Muscle of arm (tissue), 1 donor: ENCODE measurements at regions not wholly inside any gene's neighbourhood (a gene's known extent, or its start where the extent isn't known, plus 50 kb on each side); places are given as distances from the start of the nearest gene placed in this dataset.
A peak's percentile ranks its signal among the peaks of the same experiment; 100 is the strongest.

ENCODE experiments used
- DNase-seq: peaks from one replicate; pipeline ENCODE4 v3.0.0-alpha.2; 2013

DNA sequence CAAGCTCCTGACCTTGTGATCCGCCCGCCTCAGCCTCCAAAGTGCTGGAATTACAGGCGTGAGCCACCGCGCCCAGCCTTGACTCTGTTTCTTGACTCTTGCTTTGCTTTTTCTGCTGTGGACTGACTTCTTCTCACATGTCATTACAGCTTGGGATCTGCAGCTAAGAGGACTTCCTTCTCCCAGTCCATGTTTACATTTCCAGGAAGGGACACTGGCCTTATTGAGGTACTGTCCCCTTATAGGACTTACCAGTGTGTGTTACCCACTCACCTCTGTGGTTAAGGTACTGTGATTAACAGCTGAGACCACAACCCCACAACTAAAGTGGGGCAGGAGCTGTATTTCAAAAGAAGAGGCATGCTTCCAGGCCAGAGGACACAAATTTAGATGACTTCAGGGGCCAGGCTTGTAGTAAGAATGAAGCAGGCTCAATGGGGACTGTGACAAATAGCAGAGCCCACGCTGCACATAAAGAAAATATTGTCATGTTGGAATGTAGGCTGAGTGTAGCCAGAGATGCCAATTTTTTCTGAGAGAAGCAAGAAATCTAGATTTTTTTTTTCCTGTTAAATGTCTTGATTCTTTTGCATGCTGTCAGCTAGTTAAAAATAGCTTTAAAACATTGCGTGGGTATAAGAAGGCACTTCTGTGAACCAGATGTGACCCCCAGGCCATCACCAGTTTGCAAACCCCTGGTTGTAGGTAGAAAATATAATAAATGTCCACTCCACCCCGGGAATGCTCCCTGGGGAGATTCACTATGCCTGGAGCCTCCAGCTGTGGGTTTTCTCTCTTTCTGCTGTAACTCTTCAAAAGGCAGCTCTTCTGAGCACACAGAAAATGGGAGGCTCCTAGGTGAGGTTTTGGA is 75.0 kb downstream of the PTPDC1 start:
- no peak for DNase-seq

- DNase-seq, result no peak
Observed at GRCh38 chr9:94160594-94161501, 76.6 kb downstream of the PTPDC1 start.

DNA sequence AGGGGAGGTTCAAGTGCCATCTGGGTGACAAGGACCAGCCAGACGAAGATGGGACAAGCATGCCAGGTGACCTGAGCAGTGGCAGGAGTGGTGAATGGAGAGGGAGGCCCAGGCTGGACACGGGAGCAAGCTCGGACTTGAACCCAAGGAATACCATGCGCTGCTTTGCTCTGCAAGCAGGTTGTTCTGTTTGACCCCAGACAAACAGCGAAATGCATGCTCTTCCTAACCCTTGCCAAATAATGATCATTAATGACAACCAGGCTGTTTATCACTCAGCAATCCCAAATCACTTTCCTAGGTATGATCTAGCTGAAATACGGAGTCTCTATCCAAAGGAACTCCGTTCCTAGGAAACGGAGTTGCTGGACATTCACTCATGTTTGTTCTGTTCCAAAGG is 77.4 kb downstream of the PTPDC1 start:
- no peak for DNase-seq

- DNase-seq, result no peak
Observed at GRCh38 chr9:94164806-94165549, 80.7 kb downstream of the PTPDC1 start.

GRCh38 chr9:94165592-94166235 is 81.5 kb downstream of the PTPDC1 start:
- peak; percentile 98 for DNase-seq

GRCh38 chr9:94166236-94166975 is 82.1 kb downstream of the PTPDC1 start:
- DNase-seq, result peak; percentile 99

DNA sequence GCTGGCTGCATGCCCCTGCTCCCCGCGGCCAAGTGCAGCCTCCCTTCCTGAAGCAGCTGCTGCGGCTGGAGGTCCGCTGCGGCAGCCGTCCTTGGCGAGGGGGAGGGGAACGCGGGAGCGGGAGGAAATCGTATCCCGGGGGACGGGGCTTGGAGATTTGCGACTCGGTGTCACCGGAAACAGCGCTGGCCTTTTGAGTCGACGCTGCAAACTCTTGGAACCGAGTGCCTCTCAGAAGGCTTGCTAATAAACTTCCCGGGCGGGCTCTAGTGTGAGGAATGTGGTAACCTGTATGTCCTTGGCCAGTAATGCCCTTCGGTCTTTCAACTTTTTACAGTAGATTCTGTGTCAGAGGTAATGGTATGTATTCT is 82.7 kb downstream of the PTPDC1 start:
- DNase-seq, result no peak

DNA sequence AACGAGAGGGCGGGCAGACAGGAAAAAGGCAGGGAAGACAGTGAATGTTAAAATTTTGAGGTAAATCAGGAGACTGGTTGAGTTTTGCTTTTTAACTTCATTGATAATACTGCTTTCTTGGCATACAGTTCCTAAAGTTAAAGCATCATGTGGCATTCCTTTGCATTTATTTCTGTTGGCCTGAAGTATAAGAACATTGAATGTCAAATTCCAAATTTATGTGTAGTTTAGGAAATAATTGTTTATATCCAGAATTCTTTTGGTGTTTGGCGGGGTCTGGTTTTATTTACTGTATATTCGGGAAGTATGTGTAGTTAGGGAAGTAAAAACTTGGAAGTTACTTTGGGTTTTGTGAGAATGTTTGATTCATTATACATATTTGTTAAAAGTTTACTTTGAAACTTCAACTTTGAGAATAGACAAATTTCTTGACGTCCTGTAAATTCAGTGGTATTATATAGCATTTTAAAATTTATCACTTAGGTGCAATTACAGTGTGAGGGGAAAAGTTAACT is 83.2 kb downstream of the PTPDC1 start:
- DNase-seq, result no peak

DNA sequence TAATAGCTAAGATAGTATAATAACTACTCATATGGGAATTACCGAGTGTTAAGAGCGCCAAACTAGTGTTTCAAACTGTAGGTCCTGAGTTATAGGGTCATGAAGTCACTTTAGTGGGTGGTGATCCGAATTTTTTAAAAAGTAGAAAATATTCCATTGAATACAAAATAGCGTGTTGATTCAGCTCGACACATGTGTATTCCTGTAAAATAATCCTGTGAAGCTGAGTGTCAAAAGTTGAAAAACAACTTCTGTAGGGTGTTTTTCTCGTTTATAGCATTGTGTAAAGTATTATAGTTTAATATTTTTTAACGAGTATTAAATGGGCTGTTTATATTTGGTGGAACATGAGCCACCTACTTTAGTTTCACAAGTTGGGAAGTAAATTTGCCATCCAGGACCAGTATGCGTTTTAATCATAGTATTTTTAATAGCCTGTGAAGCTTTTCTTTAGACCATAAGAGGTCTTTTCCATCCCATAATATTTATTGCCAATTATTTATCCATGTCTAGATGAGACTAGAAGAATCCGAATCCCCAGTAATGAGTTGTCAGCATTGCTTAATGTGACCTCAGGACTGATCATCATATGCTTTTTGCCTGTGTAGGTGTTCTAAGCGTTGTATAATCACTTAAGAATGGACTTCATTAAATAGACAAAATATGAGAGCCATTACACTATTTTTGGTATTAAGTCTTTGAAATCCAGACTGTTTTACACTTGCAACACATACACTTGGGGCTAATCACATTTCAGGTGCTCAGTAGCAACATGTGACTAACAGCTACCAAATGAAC is 84.1 kb downstream of the PTPDC1 start:
- no peak for DNase-seq

DNA sequence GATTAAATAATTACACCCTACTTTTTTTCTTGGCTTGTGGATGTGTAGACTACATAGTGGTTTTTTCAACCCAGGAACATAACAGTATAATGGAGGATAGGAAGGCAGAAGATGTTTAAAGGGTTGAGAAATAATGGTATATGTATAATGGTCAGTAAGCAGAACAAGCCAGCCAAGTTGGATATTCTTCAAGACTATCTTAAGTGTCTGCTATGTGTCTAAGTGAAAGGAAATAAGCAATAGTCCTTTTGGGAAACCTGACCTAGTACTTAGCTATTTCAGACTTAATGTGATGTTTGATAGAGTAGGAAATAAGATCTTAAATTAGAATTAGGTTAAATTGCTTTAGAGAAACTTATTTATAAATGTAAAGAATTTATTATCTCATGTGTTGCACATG is 85.7 kb downstream of the PTPDC1 start:
- DNase-seq, result no peak

DNA sequence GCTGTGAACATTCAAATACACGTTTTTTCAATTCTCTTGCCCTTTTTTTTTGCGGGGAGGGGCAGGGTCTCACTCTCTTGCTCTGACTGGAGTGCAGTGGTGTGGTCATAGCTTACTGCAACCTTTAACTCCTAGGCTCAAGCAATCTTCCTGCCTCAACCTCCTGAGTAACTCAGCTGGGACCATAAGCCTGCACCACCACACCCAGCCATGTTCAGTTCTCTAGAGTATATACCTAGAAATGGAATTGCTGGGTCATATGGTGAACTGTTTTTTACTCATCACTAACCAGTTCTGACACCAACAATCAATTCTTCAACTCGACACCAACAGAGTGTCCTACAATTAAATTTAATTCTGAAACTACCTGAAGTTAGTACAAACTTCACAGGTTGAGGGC is 85.5 kb upstream of the ZNF169 start:
- no peak for DNase-seq

GRCh38 chr9:94174164-94174563 is 84.9 kb upstream of the ZNF169 start:
- no peak for DNase-seq

DNA sequence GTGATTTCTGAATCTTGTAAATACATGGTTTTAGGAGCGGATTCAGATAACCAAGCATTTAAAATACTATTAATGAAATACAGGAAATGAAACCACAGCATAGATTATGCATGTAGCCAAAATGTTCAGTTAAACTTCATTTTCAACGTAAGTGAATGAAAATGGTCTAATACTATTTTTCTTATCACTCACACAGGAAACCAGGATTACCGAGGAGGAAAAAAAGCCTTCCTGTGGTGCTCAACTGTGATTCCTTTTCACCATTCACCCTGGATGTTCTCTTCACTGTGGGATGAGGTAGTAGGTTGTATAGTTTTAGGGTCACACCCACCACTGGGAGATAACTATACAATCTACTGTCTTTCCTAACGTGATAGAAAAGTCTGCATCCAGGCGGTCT is 83.4 kb upstream of the ZNF169 start:
- DNase-seq, result no peak

DNA sequence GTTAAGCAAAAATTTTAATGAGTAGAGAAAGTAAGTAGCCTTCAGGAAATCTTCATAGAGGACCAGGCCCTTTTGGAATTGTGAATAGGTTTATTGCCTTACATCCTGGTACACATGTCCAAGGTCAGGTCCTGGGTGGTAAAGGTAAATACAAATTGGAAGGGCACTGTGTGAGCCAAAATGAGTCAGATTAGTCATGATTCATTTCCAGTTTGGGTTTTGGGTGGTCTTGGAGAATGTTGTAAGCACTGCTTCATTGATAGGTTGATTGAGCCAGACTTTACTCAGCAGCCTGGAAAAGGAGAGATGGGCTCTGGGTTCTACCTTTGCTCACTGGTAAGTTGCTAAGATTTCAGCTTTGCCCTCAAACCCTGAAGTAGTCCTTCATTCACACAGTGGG is 82.5 kb upstream of the ZNF169 start:
- no peak for DNase-seq

DNA sequence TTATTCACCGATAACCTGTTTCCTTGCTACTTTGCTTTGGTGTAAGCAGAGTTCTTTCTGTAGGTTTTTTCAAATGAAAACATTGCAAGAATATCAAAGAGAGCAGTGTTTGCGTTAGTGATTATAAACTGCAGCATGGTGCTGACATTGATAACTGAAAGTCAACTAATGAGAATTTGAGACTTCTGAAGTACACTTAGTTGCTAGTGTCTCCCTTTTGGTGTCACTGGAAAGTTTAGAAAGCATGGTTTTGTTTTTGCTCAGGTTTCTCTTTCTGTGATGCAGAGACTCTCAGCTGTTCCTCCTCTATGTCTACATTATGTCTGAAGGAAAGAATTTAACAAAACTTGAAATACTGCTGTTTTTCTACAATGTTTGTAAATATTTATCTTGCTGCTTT is 80.2 kb upstream of the ZNF169 start:
- DNase-seq, result no peak

- DNase-seq, result no peak
Observed at GRCh38 chr9:94181408-94182181, 77.5 kb upstream of the ZNF169 start.

DNA sequence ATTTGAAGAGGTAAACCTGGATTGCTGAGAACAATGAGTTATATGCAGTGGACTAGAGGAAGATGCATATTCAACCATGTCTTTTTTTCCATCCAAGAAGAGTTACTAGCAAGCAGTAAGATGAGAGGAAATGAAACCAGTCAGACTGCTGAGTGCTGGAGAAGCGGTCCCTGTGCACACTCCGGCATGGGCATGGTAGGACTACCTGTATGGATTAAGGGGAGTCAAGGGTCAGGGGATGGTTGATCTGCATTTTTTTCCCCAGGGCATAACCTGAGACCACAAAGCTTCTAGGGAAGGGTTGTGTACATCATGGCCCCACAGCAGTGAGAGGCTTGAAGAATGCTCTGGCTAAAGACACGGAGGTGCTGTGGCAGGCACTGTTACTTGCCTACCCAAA is 76.6 kb upstream of the ZNF169 start:
- DNase-seq, result no peak

GRCh38 chr9:94183240-94183999 is 75.7 kb upstream of the ZNF169 start:
- no peak for DNase-seq
